HG03558 (cell line): ENCODE measurements at regions not wholly inside any gene's neighbourhood (a gene's known extent, or its start where the extent isn't known, plus 50 kb on each side); places are given as distances from the start of the nearest gene placed in this dataset.
"Not testable (repeated sequence)": the region's sequence is repeated elsewhere in the genome, so short reads cannot be mapped to it uniquely, and the experiment has no call there.

ENCODE experiments used
- ATAC-seq: cut with Tn5 transposase; IDR thresholded peaks from one replicate; pipeline ENCODE4 v1.9.1; 2021; ENCODE audit warnings: moderate number of reproducible peaks; ENCODE audit not compliant: unreplicated experiment; ENCODE audit errors: extremely low read depth

- ATAC-seq = no peak
Observed at GRCh38 chr9:2387166-2387565, 234.4 kb upstream of the VLDLR start.

GRCh38 chr9:2389404-2389803 is 232.2 kb upstream of the VLDLR start:
- no peak for ATAC-seq

- no peak for ATAC-seq
Observed at GRCh38 chr9:2390028-2390427, 231.6 kb upstream of the VLDLR start.

GRCh38 chr9:2391509-2392132 is 230.0 kb upstream of the VLDLR start:
- not testable (repeated sequence) for ATAC-seq

- ATAC-seq = not testable (repeated sequence)
Observed at GRCh38 chr9:2394087-2394741, 227.4 kb upstream of the VLDLR start.

- ATAC-seq = no peak
Observed at GRCh38 chr9:2395814-2396612, 225.6 kb upstream of the VLDLR start.

- no peak for ATAC-seq
Observed at GRCh38 chr9:2396622-2397285, 224.8 kb upstream of the VLDLR start.

- not testable (repeated sequence) for ATAC-seq
Observed at GRCh38 chr9:2397875-2398274, 223.7 kb upstream of the VLDLR start.

- ATAC-seq = not testable (repeated sequence)
Observed at GRCh38 chr9:2401746-2402145, 219.8 kb upstream of the VLDLR start.

GRCh38 chr9:2403701-2404100 is 217.9 kb upstream of the VLDLR start:
- no peak for ATAC-seq

GRCh38 chr9:2406252-2406651 is 215.3 kb upstream of the VLDLR start:
- ATAC-seq = no peak

- no peak for ATAC-seq
Observed at GRCh38 chr9:2407450-2407849, 214.1 kb upstream of the VLDLR start.

GRCh38 chr9:2411459-2412215 is 209.9 kb upstream of the VLDLR start:
- ATAC-seq = no peak

GRCh38 chr9:2413160-2413805 is 208.3 kb upstream of the VLDLR start:
- no peak for ATAC-seq

GRCh38 chr9:2414465-2414864 is 207.1 kb upstream of the VLDLR start:
- no peak for ATAC-seq

- ATAC-seq = no peak
Observed at GRCh38 chr9:2415326-2415725, 206.3 kb upstream of the VLDLR start.

GRCh38 chr9:2417730-2418129 is 203.9 kb upstream of the VLDLR start:
- no peak for ATAC-seq

GRCh38 chr9:2418619-2419018 is 203.0 kb upstream of the VLDLR start:
- no peak for ATAC-seq

GRCh38 chr9:2419347-2419746 is 202.2 kb upstream of the VLDLR start:
- ATAC-seq = no peak

- ATAC-seq = no peak
Observed at GRCh38 chr9:2420543-2420942, 201.0 kb upstream of the VLDLR start.
